Astrocyte of the cerebellum (primary cell): ENCODE measurements at regions not wholly inside any gene's neighbourhood (a gene's known extent, or its start where the extent isn't known, plus 50 kb on each side); places are given as distances from the start of the nearest gene placed in this dataset.

Experiments used
- DNase-seq: peaks from one replicate; pipeline ENCODE4 v3.0.0-alpha.2; 2011; ENCODE audit warnings: low read depth
- H3K4me3 ChIP-seq: 2 replicates; pipeline ENCODE4 v1.5.1; 2011; ENCODE audit warnings: mild to moderate bottlenecking, low read depth, low read length, moderate library complexity
- in situ Hi-C: cut with HindIII; loops from 2 replicates; pipeline ENCODE4 v1.10.0; 2017; ENCODE audit warnings: low sequenced_read_pairs
- TF ChIP-seq, protein P1 (sequence below): IDR thresholded peaks from 2 replicates; pipeline ENCODE4 v1.5.1; 2012; ENCODE audit warnings: low read length, low read depth, moderate library complexity, mild to moderate bottlenecking; ENCODE audit errors: missing control alignments

DNA sequence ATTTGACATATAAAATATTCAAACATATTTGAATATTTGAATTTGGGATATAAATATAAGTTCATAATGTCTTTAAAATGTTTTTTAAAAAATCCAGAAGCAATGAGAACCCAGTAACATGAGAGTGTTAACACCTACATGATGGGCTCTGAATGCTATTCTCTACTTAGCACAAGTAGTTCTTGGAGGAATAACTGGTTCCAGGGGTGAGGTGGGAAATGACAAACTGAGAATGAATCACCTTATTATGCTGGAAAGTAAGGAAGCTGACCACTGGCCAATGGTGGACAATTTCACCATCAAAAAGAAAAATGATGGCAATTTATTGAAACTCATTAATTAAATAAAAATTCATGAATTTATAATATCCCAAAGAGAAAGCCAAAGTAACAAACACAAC, 79.6 kb upstream of the NABP1 start:
- TF ChIP-seq, protein P1, sequence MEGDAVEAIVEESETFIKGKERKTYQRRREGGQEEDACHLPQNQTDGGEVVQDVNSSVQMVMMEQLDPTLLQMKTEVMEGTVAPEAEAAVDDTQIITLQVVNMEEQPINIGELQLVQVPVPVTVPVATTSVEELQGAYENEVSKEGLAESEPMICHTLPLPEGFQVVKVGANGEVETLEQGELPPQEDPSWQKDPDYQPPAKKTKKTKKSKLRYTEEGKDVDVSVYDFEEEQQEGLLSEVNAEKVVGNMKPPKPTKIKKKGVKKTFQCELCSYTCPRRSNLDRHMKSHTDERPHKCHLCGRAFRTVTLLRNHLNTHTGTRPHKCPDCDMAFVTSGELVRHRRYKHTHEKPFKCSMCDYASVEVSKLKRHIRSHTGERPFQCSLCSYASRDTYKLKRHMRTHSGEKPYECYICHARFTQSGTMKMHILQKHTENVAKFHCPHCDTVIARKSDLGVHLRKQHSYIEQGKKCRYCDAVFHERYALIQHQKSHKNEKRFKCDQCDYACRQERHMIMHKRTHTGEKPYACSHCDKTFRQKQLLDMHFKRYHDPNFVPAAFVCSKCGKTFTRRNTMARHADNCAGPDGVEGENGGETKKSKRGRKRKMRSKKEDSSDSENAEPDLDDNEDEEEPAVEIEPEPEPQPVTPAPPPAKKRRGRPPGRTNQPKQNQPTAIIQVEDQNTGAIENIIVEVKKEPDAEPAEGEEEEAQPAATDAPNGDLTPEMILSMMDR = no peak
- DNase-seq = no peak
- H3K4me3 ChIP-seq = no peak overlapping the region
- in situ Hi-C loops = no loop called here

DNA sequence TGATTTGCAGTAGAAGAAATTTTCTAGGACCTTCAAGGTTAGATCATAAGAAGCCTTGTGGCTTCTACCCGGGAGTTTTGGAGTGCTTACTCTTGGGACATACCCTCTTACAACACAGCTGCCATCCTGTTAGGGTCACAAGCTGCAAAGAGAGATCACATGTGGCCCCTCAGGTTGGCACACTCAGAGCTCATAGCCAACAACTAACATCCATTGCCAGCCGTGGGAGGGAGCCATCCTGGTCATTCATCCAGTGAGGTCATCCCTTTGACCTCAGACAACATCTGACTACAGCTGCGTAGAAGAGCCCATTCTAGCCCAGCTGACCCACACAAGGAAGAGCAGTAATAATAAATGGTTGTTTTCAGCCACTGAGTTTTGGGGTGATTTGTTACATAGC, 76.9 kb upstream of the NABP1 start:
- TF ChIP-seq, protein P1 = no peak
- no peak overlapping the region for H3K4me3 ChIP-seq
- DNase-seq = no peak
- in situ Hi-C loops = no loop called here

DNA sequence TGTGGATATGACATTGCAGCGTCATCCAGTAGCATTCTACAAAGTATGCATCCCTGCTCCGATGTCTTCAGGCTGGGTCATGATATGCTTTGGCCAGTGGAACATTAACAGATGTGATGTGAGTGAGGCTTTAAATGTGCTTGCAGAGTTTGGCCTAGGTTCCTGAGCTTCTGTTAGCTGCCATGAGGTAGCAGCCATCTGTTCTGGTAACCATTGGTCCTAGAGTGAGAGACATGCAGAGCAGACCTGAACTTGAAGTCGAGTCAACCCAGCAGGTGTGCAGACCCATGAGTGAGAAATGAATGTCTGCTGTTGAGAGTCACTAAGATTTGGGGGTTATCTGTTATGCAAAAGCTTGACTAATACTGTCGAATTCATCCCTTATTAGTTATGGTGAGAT, 73.8 kb upstream of the NABP1 start:
- TF ChIP-seq, protein P1 = no peak
- H3K4me3 ChIP-seq = no peak overlapping the region
- in situ Hi-C loops = no loop called here
- no peak for DNase-seq

DNA sequence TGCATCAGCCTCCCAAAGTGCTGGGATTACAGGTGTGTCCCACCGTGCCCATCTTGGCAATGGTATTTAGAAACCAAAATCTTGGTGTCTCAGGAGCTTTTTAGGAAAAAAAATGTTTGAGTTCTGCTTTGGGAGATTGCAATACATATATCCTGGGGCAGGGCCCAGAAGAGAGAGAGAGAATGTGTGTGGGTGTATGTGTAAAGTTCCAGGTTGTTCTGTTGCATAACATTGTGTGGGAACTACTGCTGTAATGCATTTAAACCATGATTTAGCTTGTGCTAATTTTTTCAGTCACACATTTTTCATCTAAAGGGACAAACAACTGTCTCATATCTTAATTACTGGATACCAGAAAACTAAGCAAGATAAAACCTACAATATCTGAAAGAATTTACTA, 70.8 kb upstream of the NABP1 start:
- DNase-seq = no peak
- H3K4me3 ChIP-seq = no peak overlapping the region
- TF ChIP-seq, protein P1 = no peak
- in situ Hi-C loops = no loop called here

DNA sequence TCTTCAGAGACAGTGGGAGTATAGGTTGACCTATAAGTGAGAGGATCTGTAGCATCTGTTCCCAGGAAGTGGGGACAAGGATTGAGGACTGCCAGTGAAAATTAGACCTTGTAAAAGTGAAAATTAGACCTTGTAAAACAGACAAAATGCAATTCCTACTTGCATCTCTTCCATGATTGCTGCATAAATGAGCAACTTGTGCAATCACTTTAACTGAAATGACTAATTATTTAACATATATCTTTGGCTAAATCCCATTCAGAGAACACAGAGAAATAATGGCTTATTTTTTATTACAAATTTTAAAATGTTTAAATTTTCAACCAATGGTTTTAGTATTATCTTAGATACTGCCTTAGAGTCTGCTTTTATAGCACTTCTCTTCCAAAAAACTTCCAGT, 67.2 kb upstream of the NABP1 start:
- TF ChIP-seq, protein P1 = no peak
- H3K4me3 ChIP-seq = no peak overlapping the region
- in situ Hi-C loops = no loop called here
- DNase-seq = no peak

DNA sequence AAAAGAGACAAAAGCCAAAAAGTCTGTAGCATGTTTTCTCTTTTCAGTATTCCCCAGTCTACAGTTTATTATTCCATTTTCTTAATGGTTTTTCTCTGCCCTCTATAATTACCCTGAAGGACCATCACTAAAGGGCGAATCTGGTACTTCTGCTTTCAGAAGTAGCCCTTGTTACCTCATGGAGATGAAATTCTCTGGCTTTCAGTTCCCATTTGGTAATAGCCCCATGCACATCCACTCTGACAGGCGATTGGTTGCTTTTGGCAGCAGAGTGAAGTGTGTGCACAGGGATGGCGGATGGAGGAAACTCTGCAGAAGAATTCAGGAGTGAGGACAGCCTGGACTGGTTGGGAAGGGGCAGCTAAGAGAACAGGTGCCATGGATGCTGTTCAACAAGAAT, 66.3 kb upstream of the NABP1 start:
- H3K4me3 ChIP-seq = no peak overlapping the region
- no peak for DNase-seq
- in situ Hi-C loops = no loop called here

More for the DNA sequence above, 66.3 kb upstream of the NABP1 start:
- TF ChIP-seq, protein P1 = no peak
